SK-N-SH treated with all-trans-retinoic acid at 6 μM for 48 hours (cell line): ENCODE measurements at regions not wholly inside any gene's neighbourhood (a gene's known extent, or its start where the extent isn't known, plus 50 kb on each side); places are given as distances from the start of the nearest gene placed in this dataset.

ENCODE experiments used
- ATAC-seq: fragments of 200-7000 bp; cut with Tn5 transposase; 3 replicates; pipeline ENCODE4 v1.9.1; 2020; ENCODE audit warnings: mild to moderate bottlenecking, moderate library complexity
- ARNTL ChIP-seq: fragments of 450-650 bp; formaldehyde crosslinking; IDR thresholded peaks from 2 replicates; pipeline ENCODE4 v1.5.0; 2020; ENCODE audit warnings: low read depth, mild to moderate bottlenecking, moderate library complexity, borderline replicate concordance
- BACH2 ChIP-seq: fragments of 250-450 bp; sonication (Bioruptor Pico); IDR thresholded peaks from 2 replicates; pipeline ENCODE4 v1.9.0; 2021; ENCODE audit warnings: mild to moderate bottlenecking, borderline replicate concordance
- CREB5 ChIP-seq: fragments of 250-450 bp; sonication (Bioruptor Pico); IDR thresholded peaks from 2 replicates; pipeline ENCODE4 v1.5.1; 2020; ENCODE audit warnings: low read depth, mild to moderate bottlenecking, moderate library complexity
- CSDC2 ChIP-seq: fragments of 250-450 bp; sonication (Bioruptor Pico); IDR thresholded peaks from 2 replicates; pipeline ENCODE4 v1.5.0; 2020; ENCODE audit warnings: mild to moderate bottlenecking, moderate library complexity
- ESRRG ChIP-seq: fragments of 250-450 bp; sonication (Bioruptor Pico); IDR thresholded peaks from 2 replicates; pipeline ENCODE4 v1.6.1; 2021; ENCODE audit warnings: mild to moderate bottlenecking
- GLIS3 ChIP-seq: fragments of 250-450 bp; sonication (Bioruptor Pico); IDR thresholded peaks from 2 replicates; pipeline ENCODE4 v1.5.0; 2020; ENCODE audit warnings: mild to moderate bottlenecking, moderate library complexity
- ISL1 ChIP-seq: fragments of 250-450 bp; sonication (Bioruptor Pico); IDR thresholded peaks from 2 replicates; pipeline ENCODE4 v2.1.2; 2022; ENCODE audit warnings: mild to moderate bottlenecking, moderate library complexity
- OSR1 ChIP-seq: fragments of 250-450 bp; sonication (Bioruptor Pico); IDR thresholded peaks from 2 replicates; pipeline ENCODE4 v1.8.0; 2022; ENCODE audit warnings: moderate library complexity, mild to moderate bottlenecking, inconsistent platforms
- POU6F1 ChIP-seq: fragments of 250-450 bp; sonication (Bioruptor Pico); IDR thresholded peaks from 2 replicates; pipeline ENCODE4 v1.8.0; 2021; ENCODE audit warnings: low read depth, mild to moderate bottlenecking, moderate library complexity, borderline replicate concordance
- PPARA ChIP-seq: fragments of 250-450 bp; sonication (Bioruptor Pico); IDR thresholded peaks from 2 replicates; pipeline ENCODE4 v1.5.0; 2020; ENCODE audit warnings: mild to moderate bottlenecking, borderline replicate concordance
- RARB ChIP-seq: fragments of 250-450 bp; sonication (Bioruptor Pico); IDR thresholded peaks from 2 replicates; pipeline ENCODE4 v1.8.0; 2021; ENCODE audit warnings: mild to moderate bottlenecking, moderate library complexity
- SNAI2 ChIP-seq: fragments of 250-450 bp; sonication (Bioruptor Pico); IDR thresholded peaks from 2 replicates; pipeline ENCODE4 v1.5.0; 2020; ENCODE audit warnings: mild to moderate bottlenecking, moderate library complexity
- TCF4 ChIP-seq: fragments of 250-450 bp; sonication (Bioruptor Pico); IDR thresholded peaks from 2 replicates; pipeline ENCODE4 v1.8.0; 2021; ENCODE audit warnings: mild to moderate bottlenecking, moderate library complexity, borderline replicate concordance
- TOX ChIP-seq: fragments of 250-450 bp; sonication (Bioruptor Pico); IDR thresholded peaks from 2 replicates; pipeline ENCODE4 v1.8.0; 2021; ENCODE audit warnings: mild to moderate bottlenecking, moderate library complexity, borderline replicate concordance
- TSHZ2 ChIP-seq: fragments of 250-450 bp; sonication (Bioruptor Pico); IDR thresholded peaks from 2 replicates; pipeline ENCODE4 v1.5.0; 2020; ENCODE audit warnings: mild to moderate bottlenecking, moderate library complexity
- ZC3H10 ChIP-seq: fragments of 250-450 bp; sonication (Bioruptor Pico); IDR thresholded peaks from 2 replicates; pipeline ENCODE4 v1.5.1; 2021; ENCODE audit warnings: mild to moderate bottlenecking, moderate library complexity
- ZFP3 ChIP-seq: fragments of 250-450 bp; sonication (Bioruptor Pico); IDR thresholded peaks from 2 replicates; pipeline ENCODE4 v1.5.0; 2020; ENCODE audit warnings: mild to moderate bottlenecking, moderate library complexity
- ZFP30 ChIP-seq: fragments of 450-650 bp; formaldehyde crosslinking; IDR thresholded peaks from 2 replicates; pipeline ENCODE4 v1.5.0; 2022; ENCODE audit warnings: mild to moderate bottlenecking, moderate library complexity
- ZNF565 ChIP-seq: fragments of 450-650 bp; formaldehyde crosslinking; conservative IDR thresholded peaks from 2 replicates; pipeline ENCODE4 v1.5.0; 2020; ENCODE audit warnings: low read depth, mild to moderate bottlenecking, moderate library complexity
- ZNF8 ChIP-seq: fragments of 450-650 bp; formaldehyde crosslinking; IDR thresholded peaks from 2 replicates; pipeline ENCODE4 v1.5.0; 2020; ENCODE audit warnings: mild to moderate bottlenecking, moderate library complexity
- TF ChIP-seq, protein P1 (sequence below): fragments of 250-450 bp; sonication (Bioruptor Pico); IDR thresholded peaks from 2 replicates; pipeline ENCODE4 v1.8.0; 2020; ENCODE audit warnings: mild to moderate bottlenecking, moderate library complexity, borderline replicate concordance
- TF ChIP-seq, protein P2 (sequence below): fragments of 250-450 bp; sonication (Bioruptor Pico); IDR thresholded peaks from 2 replicates; pipeline ENCODE4 v1.5.1; 2021; ENCODE audit warnings: mild to moderate bottlenecking, moderate library complexity

GRCh38 chr6:141539617-141540016, 593.1 kb upstream of the GJE1 start:
- no peak for ATAC-seq
- no peak for TF ChIP-seq ISL1
- no peak for TF ChIP-seq TOX (CRISPR knock-in tag)
- TF ChIP-seq ZNF565 (CRISPR knock-in tag), result no peak
- no peak for TF ChIP-seq ZC3H10 (CRISPR knock-in tag)
- TF ChIP-seq RARB (CRISPR knock-in tag), result no peak
- TF ChIP-seq CREB5 (CRISPR knock-in tag), result no peak
- TF ChIP-seq TCF4 (CRISPR knock-in tag), result no peak
- no peak for TF ChIP-seq BACH2
- no peak for TF ChIP-seq TSHZ2 (CRISPR knock-in tag)
- no peak for TF ChIP-seq POU6F1 (CRISPR knock-in tag)
- TF ChIP-seq ZNF8, result no peak
- TF ChIP-seq ESRRG (CRISPR knock-in tag), result no peak
- no peak for TF ChIP-seq ZFP3 (CRISPR knock-in tag)
- no peak for TF ChIP-seq PPARA (CRISPR knock-in tag)
- TF ChIP-seq, protein P1, sequence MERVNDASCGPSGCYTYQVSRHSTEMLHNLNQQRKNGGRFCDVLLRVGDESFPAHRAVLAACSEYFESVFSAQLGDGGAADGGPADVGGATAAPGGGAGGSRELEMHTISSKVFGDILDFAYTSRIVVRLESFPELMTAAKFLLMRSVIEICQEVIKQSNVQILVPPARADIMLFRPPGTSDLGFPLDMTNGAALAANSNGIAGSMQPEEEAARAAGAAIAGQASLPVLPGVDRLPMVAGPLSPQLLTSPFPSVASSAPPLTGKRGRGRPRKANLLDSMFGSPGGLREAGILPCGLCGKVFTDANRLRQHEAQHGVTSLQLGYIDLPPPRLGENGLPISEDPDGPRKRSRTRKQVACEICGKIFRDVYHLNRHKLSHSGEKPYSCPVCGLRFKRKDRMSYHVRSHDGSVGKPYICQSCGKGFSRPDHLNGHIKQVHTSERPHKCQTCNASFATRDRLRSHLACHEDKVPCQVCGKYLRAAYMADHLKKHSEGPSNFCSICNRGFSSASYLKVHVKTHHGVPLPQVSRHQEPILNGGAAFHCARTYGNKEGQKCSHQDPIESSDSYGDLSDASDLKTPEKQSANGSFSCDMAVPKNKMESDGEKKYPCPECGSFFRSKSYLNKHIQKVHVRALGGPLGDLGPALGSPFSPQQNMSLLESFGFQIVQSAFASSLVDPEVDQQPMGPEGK (CRISPR knock-in tag), result no peak
- TF ChIP-seq OSR1 (CRISPR knock-in tag), result no peak
- TF ChIP-seq SNAI2 (CRISPR knock-in tag), result no peak
- no peak for TF ChIP-seq ZFP30 (CRISPR knock-in tag)
- TF ChIP-seq, protein P2, sequence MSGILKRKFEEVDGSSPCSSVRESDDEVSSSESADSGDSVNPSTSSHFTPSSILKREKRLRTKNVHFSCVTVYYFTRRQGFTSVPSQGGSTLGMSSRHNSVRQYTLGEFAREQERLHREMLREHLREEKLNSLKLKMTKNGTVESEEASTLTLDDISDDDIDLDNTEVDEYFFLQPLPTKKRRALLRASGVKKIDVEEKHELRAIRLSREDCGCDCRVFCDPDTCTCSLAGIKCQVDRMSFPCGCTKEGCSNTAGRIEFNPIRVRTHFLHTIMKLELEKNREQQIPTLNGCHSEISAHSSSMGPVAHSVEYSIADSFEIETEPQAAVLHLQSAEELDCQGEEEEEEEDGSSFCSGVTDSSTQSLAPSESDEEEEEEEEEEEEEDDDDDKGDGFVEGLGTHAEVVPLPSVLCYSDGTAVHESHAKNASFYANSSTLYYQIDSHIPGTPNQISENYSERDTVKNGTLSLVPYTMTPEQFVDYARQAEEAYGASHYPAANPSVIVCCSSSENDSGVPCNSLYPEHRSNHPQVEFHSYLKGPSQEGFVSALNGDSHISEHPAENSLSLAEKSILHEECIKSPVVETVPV (CRISPR knock-in tag), result no peak
- TF ChIP-seq GLIS3 (CRISPR knock-in tag), result no peak

GRCh38 chr6:141532211-141532610, 600.5 kb upstream of the GJE1 start:
- TF ChIP-seq GLIS3 (CRISPR knock-in tag) (no peak), ZNF8 (no peak), RARB (CRISPR knock-in tag) (no peak), OSR1 (CRISPR knock-in tag) (no peak), ZC3H10 (CRISPR knock-in tag) (no peak), CREB5 (CRISPR knock-in tag) (no peak), CSDC2 (no peak), ISL1 (no peak)

DNA sequence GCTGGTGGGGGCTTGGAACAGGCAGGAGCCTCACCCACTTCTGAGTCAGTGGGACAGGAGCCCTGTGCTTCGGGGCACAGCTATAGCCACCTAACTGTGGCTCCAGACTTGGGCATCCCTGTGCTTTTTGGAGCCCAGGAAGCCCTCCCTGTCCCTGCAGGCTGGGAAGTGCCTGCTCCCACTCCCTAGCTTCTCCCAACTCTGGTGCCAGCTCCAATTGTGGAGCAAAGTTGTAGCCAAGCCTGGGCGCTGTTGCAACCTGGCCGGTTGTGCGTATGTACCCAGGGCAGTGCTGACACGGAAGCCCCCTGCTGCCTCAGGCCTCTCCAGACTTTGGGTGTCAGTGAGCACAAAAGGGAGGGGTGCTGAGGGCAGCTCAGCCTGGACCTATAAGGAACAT, 601.7 kb upstream of the GJE1 start:
- TF ChIP-seq ARNTL (CRISPR knock-in tag) (no peak), ESRRG (CRISPR knock-in tag) (no peak), ZFP3 (CRISPR knock-in tag) (no peak), OSR1 (CRISPR knock-in tag) (no peak), GLIS3 (CRISPR knock-in tag) (no peak), TCF4 (CRISPR knock-in tag) (no peak), POU6F1 (CRISPR knock-in tag) (no peak)
- TF ChIP-seq, all 23 proteins: peak for 0
- ATAC-seq, result no peak

More at GRCh38 chr6:141532211-141532610, 600.5 kb upstream of the GJE1 start:
- ATAC-seq, result no peak
